HL-60 (cell line): ENCODE measurements at regions not wholly inside any gene's neighbourhood (a gene's known extent, or its start where the extent isn't known, plus 50 kb on each side); places are given as distances from the start of the nearest gene placed in this dataset.

Experiments used
- DNase-seq, 2 experiments: peaks; one replicate each; pipeline ENCODE4 v3.0.0-alpha.2; 2010 to 2020; ENCODE audit warnings: low read depth in 1 of 2, low spot score in 1 of 2
- H3K27ac ChIP-seq: fragments of 250-450 bp; sonication (Bioruptor Pico); replicated peaks from 2 replicates; pipeline ENCODE4 v1.5.1; 2020; ENCODE audit warnings: mild to moderate bottlenecking, moderate library complexity
- H3K27me3 ChIP-seq: fragments of 250-450 bp; sonication (Bioruptor Pico); 2 replicates; pipeline ENCODE4 v1.5.1; 2021; ENCODE audit warnings: mild to moderate bottlenecking, moderate library complexity; ENCODE audit not compliant: insufficient read depth, poor library complexity, severe bottlenecking
- H3K4me3 ChIP-seq: replicated peaks from 2 replicates; pipeline ENCODE4 v1.5.1; 2011; ENCODE audit warnings: mild to moderate bottlenecking, control low read depth, low read length; ENCODE audit not compliant: insufficient read depth
- GABPA ChIP-seq: IDR thresholded peaks from 2 replicates; pipeline ENCODE4 v1.6.1; 2012; ENCODE audit warnings: low read depth
- POLR2AphosphoS5 ChIP-seq: IDR thresholded peaks from 2 replicates; pipeline ENCODE4 v1.6.1; 2012; ENCODE audit warnings: low read depth
- SPI1 ChIP-seq: IDR thresholded peaks from 2 replicates; pipeline ENCODE4 v1.6.1; 2012; ENCODE audit warnings: low read depth, mild to moderate bottlenecking, borderline replicate concordance
- TF ChIP-seq, protein P1 (sequence below): IDR thresholded peaks from 2 replicates; pipeline ENCODE4 v1.6.1; 2012; ENCODE audit warnings: low read depth; ENCODE audit not compliant: insufficient replicate concordance
- TF ChIP-seq, protein P2 (sequence below): IDR thresholded peaks from one replicate; pipeline ENCODE4 v1.5.1; 2011; ENCODE audit warnings: low read length, control low read depth, inconsistent platforms; ENCODE audit not compliant: insufficient read depth

DNA sequence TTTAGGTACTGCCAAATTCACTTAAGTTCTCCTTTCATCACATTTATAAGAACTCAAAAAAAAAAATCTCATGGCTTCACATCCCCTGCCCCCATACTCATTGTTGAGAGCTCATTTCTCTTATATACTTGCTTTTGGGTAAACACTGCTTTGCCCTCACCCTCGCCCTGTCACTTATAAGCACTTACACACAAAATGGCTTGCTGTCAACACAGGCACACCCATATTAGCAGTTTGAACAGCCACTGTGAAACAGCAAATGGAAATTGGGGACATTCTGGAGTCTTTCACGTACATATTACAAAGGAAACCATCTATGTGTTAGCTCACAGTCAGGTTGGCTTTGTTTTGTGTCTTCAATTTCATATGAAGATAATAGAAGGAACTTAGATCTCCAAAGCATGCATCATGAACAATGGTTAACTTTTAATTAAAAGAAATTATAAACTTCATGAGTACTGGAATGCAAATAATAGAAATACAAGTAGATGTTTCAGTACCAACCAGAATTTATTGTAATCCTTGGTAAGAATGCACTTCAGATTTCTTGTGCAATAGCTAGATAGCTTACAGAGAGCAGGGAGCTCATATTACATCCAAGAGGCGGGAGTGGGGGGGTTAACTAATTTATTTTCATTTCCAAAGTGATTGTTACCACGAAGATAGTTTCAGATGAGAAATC is 272.2 kb downstream of the ALG10B start:
- TF ChIP-seq POLR2AphosphoS5 (no peak), GABPA (no peak), SPI1 (no peak)
- TF ChIP-seq, protein P1, sequence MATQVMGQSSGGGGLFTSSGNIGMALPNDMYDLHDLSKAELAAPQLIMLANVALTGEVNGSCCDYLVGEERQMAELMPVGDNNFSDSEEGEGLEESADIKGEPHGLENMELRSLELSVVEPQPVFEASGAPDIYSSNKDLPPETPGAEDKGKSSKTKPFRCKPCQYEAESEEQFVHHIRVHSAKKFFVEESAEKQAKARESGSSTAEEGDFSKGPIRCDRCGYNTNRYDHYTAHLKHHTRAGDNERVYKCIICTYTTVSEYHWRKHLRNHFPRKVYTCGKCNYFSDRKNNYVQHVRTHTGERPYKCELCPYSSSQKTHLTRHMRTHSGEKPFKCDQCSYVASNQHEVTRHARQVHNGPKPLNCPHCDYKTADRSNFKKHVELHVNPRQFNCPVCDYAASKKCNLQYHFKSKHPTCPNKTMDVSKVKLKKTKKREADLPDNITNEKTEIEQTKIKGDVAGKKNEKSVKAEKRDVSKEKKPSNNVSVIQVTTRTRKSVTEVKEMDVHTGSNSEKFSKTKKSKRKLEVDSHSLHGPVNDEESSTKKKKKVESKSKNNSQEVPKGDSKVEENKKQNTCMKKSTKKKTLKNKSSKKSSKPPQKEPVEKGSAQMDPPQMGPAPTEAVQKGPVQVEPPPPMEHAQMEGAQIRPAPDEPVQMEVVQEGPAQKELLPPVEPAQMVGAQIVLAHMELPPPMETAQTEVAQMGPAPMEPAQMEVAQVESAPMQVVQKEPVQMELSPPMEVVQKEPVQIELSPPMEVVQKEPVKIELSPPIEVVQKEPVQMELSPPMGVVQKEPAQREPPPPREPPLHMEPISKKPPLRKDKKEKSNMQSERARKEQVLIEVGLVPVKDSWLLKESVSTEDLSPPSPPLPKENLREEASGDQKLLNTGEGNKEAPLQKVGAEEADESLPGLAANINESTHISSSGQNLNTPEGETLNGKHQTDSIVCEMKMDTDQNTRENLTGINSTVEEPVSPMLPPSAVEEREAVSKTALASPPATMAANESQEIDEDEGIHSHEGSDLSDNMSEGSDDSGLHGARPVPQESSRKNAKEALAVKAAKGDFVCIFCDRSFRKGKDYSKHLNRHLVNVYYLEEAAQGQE = no peak
- TF ChIP-seq, protein P2, sequence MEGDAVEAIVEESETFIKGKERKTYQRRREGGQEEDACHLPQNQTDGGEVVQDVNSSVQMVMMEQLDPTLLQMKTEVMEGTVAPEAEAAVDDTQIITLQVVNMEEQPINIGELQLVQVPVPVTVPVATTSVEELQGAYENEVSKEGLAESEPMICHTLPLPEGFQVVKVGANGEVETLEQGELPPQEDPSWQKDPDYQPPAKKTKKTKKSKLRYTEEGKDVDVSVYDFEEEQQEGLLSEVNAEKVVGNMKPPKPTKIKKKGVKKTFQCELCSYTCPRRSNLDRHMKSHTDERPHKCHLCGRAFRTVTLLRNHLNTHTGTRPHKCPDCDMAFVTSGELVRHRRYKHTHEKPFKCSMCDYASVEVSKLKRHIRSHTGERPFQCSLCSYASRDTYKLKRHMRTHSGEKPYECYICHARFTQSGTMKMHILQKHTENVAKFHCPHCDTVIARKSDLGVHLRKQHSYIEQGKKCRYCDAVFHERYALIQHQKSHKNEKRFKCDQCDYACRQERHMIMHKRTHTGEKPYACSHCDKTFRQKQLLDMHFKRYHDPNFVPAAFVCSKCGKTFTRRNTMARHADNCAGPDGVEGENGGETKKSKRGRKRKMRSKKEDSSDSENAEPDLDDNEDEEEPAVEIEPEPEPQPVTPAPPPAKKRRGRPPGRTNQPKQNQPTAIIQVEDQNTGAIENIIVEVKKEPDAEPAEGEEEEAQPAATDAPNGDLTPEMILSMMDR = no peak
- H3K27me3 ChIP-seq = no peaks in the 10 kb centered on the region
- H3K27ac ChIP-seq = no peak overlapping the region
- H3K4me3 ChIP-seq = no peak overlapping the region
- no peak for DNase-seq

DNA sequence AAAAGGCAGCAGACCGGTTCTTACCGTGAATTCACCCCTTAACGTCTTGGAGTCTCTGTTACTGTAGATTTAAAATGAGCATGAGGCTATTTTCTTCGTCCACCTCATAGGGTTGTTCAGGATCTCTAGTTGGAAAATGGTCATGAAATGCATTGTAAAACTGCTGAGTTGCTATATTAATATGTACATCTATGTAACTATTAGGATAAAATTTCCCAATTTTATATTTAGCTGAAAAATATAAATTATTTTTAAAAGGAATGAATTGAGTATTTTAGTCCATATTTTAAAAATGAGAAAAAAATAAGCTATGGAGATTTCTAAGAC is 272.7 kb downstream of the ALG10B start:
- Histone ChIP-seq H3K4me3 (no peak overlapping the region), H3K27me3 (no peaks in the 10 kb centered on the region), H3K27ac (no peak overlapping the region)
- TF ChIP-seq, protein P1 = no peak
- TF ChIP-seq GABPA (no peak), SPI1 (no peak), POLR2AphosphoS5 (no peak)
- TF ChIP-seq, protein P2 = no peak
- no peak for DNase-seq

DNA sequence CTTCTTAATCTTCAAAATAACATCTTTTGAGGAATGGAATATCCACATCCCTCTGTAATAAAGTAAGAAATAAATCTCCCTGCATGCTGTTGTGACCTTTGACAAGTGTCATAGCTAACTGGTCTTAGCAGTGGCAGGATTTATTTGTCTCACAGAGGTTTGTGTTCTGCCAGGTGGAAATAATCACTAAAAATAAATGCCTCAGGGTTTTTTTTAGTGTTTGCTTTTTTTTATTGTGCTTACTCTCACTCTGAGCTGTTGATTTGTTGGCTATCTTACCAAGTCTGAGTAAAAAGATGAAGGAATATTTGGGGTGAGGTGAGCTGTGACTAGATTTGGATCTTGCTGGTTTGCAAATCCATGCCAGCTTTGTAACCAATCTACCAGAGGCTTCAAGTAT is 285.4 kb downstream of the ALG10B start:
- TF ChIP-seq POLR2AphosphoS5 (no peak), SPI1 (no peak), GABPA (no peak)
- TF ChIP-seq, protein P2 = no peak
- TF ChIP-seq, protein P1 = no peak

More for the DNA sequence above, 285.4 kb downstream of the ALG10B start:
- no peaks in the 10 kb centered on the region for H3K27me3 ChIP-seq
- H3K27ac ChIP-seq = no peak overlapping the region
- no peak for DNase-seq
- H3K4me3 ChIP-seq = no peak overlapping the region
